ENCODE measurements at regions not wholly inside any gene's neighbourhood (a gene's known extent, or its start where the extent isn't known, plus 50 kb on each side); places are given as distances from the start of the nearest gene placed in this dataset.

GRCh38 chr10:10786109-10787090, 231.3 kb upstream of the CELF2 start:
- Histone ChIP-seq H3K27ac (no peak overlapping the region), H2AFZ (no peak overlapping the region), H4K20me1 (ENCODE audit: insufficient read depth, poor library complexity, severe bottlenecking) (no peaks in the 10 kb centered on the region), H3K36me3 (replicated peaks; ENCODE audit: insufficient read depth, low read depth) (no peaks in the 10 kb centered on the region), H3K4me2 (no peak overlapping the region), H3K9me3 (ENCODE audit: low read depth) (no peaks in the 10 kb centered on the region), H3K27me3 (no peaks in the 10 kb centered on the region), H3K9me2 (replicated peaks; ENCODE audit: insufficient read depth) (no peaks in the 10 kb centered on the region), H3K4me3 (no peak overlapping the region), H3K79me2 (no peaks in the 10 kb centered on the region), H3K4me1 (ENCODE audit: insufficient read depth) (no peaks in the 10 kb centered on the region)
- DNase-seq (ENCODE audit: low spot score): no peak
- TF ChIP-seq CTCF (IDR thresholded peaks at IDR 0.05; ENCODE audit: poor library complexity) (no peak), EZH2 (IDR thresholded peaks at IDR 0.05; ENCODE audit: borderline replicate concordance) (no peak), EZH2phosphoT487 (IDR thresholded peaks at IDR 0.05; ENCODE audit: low read depth, severe bottlenecking, unreplicated experiment) (no peak)
- WGBS (ENCODE audit: low lambda C conversion rate, missing lambda C conversion rate): 85% methylated on average over 7 of the region's 7 CpGs

DNA sequence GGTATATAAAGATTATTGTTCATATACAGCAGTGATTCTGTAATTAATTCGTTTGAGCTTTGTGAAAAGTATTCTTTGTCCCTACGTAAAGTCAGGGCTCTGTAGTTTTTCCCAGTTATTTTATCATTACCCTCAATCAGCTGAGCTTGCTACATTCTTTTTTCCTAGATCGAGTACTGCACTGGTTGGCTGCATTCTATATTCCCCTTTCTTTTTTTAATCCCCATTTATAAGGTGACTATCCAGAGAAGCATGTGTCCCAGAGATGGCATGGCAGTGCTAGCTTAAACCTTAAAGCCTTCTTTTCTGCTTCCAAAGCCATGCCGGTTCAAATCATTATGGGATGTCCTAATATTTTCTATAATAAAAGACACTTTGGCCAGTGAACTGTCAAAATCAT, 230.1 kb upstream of the CELF2 start:
- Histone ChIP-seq H3K27ac (no peak overlapping the region), H3K9me2 (replicated peaks; ENCODE audit: insufficient read depth) (no peaks in the 10 kb centered on the region), H3K9me3 (ENCODE audit: low read depth) (no peaks in the 10 kb centered on the region), H2AFZ (no peak overlapping the region), H3K36me3 (replicated peaks; ENCODE audit: insufficient read depth, low read depth) (no peaks in the 10 kb centered on the region), H3K4me2 (no peak overlapping the region), H3K4me1 (ENCODE audit: insufficient read depth) (no peaks in the 10 kb centered on the region), H3K27me3 (no peaks in the 10 kb centered on the region), H4K20me1 (ENCODE audit: insufficient read depth, poor library complexity, severe bottlenecking) (no peaks in the 10 kb centered on the region), H3K4me3 (no peak overlapping the region), H3K79me2 (no peaks in the 10 kb centered on the region)
- TF ChIP-seq EZH2phosphoT487 (IDR thresholded peaks at IDR 0.05; ENCODE audit: low read depth, severe bottlenecking, unreplicated experiment) (no peak), CTCF (IDR thresholded peaks at IDR 0.05; ENCODE audit: poor library complexity) (no peak), EZH2 (IDR thresholded peaks at IDR 0.05; ENCODE audit: borderline replicate concordance) (no peak)
- no peak for DNase-seq (ENCODE audit: low spot score)
- 75% methylated on average over 4 of the region's 4 CpGs for WGBS (ENCODE audit: low lambda C conversion rate, missing lambda C conversion rate)

- WGBS (ENCODE audit: low lambda C conversion rate, missing lambda C conversion rate): 70% methylated on average over 4 of the region's 4 CpGs
- DNase-seq (ENCODE audit: low spot score): no peak
Observed at GRCh38 chr10:10788761-10789160, 228.9 kb upstream of the CELF2 start.

More at GRCh38 chr10:10788761-10789160, 228.9 kb upstream of the CELF2 start:
- H3K4me2 ChIP-seq: no peak overlapping the region
- H3K9me3 ChIP-seq (ENCODE audit: low read depth): no peaks in the 10 kb centered on the region
- H3K27me3 ChIP-seq: no peaks in the 10 kb centered on the region
- no peaks in the 10 kb centered on the region for H3K36me3 ChIP-seq (replicated peaks; ENCODE audit: insufficient read depth, low read depth)
- H3K4me3 ChIP-seq: no peak overlapping the region
- no peaks in the 10 kb centered on the region for H3K4me1 ChIP-seq (ENCODE audit: insufficient read depth)
- no peak overlapping the region for H3K27ac ChIP-seq
- no peaks in the 10 kb centered on the region for H3K9me2 ChIP-seq (replicated peaks; ENCODE audit: insufficient read depth)
- TF ChIP-seq CTCF (IDR thresholded peaks at IDR 0.05; ENCODE audit: poor library complexity): no peak
- TF ChIP-seq EZH2phosphoT487 (IDR thresholded peaks at IDR 0.05; ENCODE audit: low read depth, severe bottlenecking, unreplicated experiment): no peak
- TF ChIP-seq EZH2 (IDR thresholded peaks at IDR 0.05; ENCODE audit: borderline replicate concordance): no peak
- H3K79me2 ChIP-seq: no peaks in the 10 kb centered on the region
- H4K20me1 ChIP-seq (ENCODE audit: insufficient read depth, poor library complexity, severe bottlenecking): no peaks in the 10 kb centered on the region
- H2AFZ ChIP-seq: no peak overlapping the region
